GM19099 (cell line): ENCODE measurements at regions not wholly inside any gene's neighbourhood (a gene's known extent, or its start where the extent isn't known, plus 50 kb on each side); places are given as distances from the start of the nearest gene placed in this dataset.

Experiments
- POLR2A ChIP-seq: IDR thresholded peaks from 3 replicates; pipeline ENCODE4 v1.6.1; 2011; ENCODE audit warnings: low read depth; ENCODE audit not compliant: insufficient read length; ENCODE audit errors: extremely low read depth

DNA sequence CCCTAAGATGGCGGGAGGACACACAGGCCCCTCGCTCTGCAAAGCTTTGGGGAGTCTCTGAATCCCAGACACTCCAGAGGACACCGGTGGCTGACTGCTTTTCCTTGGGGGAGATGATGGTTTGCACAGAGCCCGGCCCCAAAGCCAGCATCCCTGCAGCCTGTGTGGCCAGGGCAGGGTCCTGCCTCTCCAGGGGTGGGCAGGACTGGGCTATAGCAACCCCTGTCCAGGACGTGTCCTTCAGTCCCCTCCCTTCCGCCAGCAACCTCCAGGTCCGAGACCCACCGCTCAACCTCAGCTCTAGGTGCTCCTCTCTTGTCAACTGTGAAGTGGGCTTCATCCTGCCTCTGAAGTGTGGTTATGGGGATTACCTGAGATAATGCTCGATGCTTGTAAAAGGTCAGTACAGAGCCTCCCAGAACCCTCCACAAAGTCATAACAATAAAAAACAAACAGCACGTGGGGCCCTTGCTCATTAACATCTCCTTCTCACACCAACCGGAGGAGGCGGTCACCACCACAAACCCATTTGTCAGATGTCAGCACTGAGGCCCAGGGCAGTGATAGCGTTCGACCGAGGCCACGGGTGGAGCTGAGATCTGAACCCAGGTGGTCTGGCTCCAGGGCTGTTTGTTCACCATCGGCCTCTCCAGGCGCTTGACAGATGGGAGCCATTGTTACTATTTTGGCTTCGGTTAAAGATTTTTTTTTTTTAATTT is 304.8 kb downstream of the IRF8 start:
- no peak for TF ChIP-seq POLR2A

DNA sequence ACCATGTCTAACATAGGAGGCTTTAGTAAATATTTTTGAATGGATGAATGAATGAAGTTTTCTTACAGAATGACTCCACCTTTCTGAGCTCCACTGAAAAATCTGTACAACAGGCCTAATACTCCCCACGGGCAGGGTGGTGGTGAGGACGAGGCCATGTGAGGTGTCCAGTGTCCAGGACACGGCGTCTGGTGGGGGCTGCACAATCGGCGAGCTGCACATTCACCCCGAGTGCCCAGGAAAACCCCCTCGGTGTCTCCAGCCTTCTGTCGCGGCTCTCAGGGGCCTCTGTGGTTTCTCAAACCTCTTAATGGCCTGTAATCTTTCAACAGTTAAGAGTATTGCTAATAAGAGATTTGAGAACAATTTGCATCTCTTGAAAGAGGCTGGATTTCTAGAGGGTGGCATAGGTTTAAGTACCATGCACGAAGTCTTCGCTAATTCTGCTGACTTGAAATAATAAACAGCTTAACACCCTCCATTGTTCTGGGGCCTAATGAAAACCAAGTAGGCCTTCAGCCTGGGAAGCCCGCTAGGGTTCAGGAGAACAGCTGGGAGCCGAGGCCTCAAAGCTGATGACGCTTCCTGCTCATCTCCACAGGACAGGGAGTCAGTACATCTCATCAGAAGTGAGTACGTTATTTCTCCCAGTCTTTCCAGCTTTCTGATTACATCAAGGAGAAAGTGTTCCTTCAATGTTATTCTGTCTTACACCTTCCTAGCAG is 304.6 kb upstream of the FOXF1 start:
- no peak for TF ChIP-seq POLR2A

DNA sequence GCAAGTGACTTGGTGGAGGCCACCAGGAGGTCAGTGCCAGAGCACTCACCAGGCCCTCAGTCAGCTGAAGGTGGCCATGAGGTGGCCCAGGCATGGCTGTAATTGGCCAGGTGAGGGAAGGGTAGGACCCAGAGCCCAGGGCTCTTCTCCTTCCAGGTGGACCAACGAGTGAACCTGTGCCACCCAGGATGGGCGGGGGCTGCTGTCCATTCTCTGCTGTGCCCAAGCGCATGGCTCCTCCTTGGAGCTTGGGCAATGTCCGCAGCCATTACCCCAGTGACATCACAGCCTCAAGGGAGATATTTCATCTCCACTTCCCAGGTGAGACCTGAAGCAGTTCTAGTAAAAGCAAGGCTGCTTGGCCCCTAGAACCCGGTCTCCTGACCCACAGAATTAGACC is 303.0 kb upstream of the FOXF1 start:
- no peak for TF ChIP-seq POLR2A

DNA sequence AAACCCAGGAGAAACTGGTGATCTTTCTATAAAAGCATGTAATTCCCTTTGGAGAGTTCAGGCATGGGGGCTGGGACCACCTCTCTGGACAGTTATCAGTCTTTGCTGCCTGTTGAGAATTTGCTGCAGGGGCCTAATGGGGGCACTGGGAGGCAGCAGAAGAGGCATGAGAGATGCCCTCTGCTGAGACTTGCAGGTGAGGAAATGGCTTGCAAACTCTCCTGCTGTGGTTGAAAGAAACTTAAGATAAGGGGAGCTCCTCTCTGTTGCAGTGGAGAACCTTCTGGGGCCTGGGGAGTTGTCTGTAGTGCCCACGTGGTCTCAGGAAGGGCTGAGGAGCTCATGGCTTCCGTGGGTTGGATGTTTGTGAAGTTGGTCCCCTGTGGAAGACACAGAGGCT is 301.1 kb upstream of the FOXF1 start:
- TF ChIP-seq POLR2A = no peak

DNA sequence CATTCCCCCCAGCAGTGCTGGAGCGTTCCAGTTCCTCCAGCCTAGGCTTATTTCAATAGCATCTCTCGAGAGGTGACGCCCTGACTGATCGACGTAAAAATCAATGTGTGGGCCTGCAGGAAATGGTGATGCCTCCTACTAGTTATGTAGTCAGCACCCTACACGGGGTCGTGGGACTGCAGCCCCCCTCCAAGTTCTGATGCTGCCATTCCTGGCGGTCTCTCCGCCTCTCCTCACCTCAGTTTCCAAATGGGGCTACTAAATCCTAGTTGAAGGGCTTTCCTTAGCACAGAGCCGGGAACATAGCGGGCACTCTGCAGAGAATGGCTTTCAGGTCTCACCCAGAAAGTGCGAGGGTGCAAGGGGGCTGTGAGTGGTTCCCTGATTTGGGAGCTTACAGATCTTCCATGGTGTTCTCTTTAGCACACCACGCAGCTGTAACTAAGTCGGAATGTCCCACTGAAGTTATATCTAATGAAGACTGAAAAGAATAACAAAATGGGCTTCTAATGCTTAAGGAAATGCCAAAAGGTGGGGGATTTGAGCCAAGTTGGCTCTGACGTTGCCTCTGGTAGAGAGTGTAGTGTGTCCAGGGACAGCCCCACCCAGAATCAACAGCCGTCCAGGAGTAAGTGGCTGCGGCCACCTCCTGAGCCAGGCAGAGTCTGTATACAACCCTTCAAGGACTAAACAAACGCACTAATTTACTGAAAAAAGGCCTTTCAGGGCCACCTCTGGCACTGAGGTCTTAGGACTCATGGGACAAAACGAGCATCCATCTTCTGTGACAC is 299.7 kb upstream of the FOXF1 start:
- TF ChIP-seq POLR2A = no peak

DNA sequence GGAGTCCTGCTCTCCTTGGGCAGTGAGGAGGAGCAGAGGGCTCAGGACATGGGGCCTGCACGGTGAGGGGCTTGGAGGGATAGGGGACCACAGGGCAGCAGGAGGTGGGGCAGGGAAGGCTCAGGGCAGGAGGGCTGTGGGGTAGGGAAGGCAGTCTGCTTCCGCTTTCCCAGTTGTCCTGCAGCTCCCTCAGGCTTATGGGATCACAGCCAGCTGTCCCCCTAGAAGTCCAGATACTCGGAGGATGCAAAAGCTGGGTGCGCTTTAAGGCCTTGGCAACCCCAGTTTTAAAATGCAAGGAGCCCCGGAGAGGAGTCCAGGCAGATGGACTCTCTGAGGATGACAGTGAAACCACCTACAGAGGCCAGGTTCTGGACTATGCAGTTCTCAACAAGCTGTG is 299.1 kb upstream of the FOXF1 start:
- TF ChIP-seq POLR2A = no peak

DNA sequence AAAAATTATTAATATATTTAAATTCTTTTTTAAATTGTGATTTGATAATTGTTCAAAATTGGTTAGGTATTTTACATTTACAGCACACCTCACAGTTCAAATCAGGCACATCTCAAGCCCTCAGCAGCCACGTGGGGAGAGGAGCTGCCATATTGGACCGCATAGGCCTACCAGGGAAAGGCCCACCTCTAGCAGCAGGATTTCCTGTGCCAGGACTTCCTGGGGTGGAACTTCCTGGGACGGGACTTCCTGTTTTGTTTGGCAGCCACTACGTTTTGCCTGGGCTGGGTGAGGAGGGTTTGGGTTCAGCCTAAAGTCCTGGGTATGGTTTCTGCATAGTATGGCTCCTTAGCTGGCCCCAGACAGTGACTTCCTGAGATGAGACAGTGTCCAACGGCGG is 298.5 kb upstream of the FOXF1 start:
- no peak for TF ChIP-seq POLR2A

DNA sequence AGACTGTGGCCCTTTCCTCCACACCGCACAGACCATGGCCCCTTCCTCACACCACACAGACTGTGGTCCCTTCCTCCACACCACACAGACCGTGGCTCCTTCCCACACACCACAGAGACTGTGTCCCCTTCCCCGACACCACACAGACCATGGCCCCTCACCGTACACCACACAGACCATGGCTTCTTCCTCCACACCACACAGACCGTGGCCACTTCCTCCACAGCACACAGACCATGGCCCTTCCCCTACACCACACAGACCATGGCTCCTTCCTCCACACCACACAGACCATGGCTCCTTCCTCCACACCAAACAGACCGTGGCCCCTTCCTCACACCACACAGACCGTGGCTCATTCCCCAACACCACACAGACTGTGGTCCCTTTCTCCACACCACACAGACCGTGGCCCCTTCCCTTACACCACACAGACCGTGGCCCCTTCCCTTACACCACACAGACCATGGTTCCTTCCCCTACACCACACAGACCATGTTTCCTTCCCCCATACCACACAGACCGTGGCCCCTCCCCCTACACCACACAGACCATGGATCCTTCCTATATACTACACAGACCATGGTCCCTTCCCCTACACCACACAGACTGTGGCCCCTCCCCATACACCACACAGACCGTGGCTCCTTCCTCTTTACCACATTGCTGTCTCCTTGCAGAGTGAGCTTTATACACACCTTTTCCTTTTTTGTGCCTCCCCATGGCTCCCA is 297.5 kb upstream of the FOXF1 start:
- TF ChIP-seq POLR2A = no peak

DNA sequence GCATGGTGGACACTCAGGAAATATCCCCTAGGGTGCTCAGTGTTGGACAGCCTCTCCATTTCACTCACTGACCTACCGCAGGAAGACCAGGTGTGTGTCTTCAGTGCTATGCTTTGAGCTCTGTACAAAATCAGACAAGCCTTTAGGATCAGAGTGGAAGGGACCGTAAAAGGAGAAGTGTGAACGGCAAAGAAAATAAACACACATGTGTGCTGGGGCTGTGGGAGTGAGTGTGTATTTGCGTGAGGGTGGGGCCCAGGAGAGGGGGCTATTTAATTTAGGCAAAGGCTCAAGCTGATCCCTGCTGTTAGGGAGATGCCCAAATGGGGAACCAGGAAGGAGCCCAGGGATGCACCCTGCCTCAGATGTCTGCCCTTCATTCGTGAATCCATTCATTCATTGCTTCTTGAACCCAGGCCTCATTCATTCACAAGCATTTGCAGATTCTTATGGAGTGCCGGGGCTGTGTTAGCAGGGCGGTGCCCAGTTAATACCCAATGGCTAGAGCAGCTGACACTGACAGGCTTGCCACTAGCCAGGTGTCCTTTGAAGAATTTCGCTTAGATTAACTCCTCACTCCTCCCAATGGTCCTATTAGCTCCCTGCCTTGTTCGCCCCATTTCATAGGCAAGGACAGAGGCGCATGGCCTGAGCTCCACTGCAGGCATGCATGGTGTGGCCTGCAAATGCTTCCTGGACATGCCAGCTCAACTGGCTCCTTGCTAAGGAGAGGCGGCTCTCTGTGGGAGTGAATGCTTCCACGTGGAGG is 296.7 kb upstream of the FOXF1 start:
- TF ChIP-seq POLR2A = no peak

DNA sequence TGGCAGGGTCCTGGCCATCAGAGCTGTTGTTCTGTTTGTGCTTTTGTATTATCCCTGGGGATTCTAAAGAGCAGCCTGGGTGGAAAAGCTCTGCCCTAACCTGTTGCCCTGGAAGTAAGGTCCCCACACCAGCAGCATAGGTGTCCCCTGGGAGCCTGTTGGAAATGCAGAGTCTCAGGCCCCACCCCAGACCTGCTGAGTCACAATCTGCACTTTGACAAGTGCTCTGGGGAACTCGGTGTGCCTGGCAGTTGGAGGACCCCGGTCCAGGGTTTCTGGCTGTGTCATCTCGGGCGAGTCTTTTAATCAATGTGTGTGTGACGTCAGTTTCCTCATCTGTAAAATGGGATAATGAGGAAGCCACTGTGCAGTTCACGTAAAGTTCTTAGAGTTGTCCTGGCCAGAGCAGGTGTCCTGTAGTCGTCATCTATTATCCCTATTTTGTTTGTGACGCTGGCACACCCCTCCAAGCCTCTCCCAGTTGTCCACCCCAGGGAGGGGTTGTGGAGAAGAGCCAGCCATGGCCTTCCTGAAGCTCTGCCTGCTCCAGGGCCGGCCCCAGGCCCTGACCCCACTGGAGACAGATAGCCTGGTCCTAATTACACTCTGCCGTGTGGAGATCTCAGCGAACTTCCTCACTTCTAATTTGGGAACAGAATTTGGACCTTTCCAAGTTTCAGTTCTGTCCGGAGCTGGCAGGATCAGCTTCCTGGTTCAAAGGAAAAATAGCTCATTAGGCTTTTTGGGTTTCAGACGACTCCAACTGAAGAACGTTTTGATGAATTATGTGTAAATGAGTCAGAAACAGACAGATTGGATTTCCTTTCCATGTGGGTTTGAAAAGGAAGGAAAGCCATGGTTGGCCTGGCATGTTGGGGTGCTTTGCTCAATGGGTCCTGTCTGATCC is 295.7 kb upstream of the FOXF1 start:
- no peak for TF ChIP-seq POLR2A

DNA sequence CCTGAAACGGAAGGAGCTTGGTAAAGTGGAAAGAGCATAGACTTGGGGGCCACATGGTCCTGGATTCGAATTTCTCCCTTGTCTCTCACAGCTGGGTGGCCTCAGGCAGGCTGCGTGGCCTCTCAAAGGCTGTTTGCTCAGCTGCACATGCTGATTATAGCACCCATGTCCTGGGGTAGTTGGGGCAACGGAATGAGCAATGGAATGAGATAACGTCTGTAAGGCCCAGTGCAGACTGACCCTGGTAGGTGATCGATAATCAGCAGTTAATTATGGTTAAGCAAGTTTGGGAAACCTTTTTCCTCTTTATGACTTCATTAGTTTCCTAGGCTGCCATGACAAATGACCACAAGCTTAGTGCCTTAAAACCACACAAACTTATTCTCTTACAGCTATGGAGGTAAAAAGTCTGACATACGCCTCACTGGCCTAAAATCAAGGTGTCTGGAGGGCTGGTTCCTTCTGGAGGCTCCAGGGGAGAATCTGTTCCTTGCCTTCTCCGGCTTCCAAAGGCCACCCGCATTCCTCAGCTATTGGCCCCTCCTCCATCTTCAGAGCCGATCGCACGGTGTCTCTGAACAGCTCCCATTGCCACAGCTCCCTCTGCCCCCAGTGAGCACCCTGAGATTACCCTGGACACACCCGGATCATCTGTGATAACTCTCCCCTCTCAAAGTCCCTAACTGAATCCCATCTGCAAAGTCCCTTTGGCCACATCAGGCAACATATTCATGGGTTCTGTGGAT is 294.9 kb upstream of the FOXF1 start:
- TF ChIP-seq POLR2A = no peak

DNA sequence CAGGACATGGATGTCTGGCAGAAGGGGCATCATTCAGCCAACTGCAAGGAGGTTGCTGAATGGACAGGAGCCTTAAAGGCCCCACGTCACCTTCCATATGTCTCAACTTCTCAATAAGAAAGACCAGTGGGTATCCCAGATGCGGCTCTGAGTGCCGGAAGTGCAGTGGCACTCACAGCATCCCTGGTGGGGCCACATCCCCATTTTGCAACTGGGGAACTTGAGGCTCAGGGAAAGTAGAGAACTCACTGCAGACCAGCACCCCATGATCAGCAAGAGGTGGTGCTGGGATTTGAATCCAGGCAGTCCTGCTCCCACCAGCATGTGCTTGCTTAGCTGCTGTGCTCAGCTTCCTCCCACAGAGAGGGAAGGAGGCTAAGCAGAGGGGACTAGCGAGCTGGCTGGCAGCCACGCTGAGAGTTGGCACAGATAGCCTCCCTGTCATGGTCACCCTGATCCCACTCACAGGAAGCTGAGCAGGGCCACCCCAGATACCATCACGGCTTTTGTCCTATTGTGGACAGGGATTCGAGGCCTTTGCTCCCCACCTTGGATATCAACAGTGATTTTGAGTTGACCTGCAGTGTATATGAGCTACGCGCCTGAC is 294.2 kb upstream of the FOXF1 start:
- TF ChIP-seq POLR2A = no peak
